ENCODE measurements at regions not wholly inside any gene's neighbourhood (a gene's known extent, or its start where the extent isn't known, plus 50 kb on each side); places are given as distances from the start of the nearest gene placed in this dataset.

GRCh38 chr9:30075451-30076199, 2308.8 kb upstream of the ACO1 start:
- DNase-seq: no peak
- no TSS peak for BruUV-seq (replicated peaks)
- no peaks in the 10 kb centered on the region for H3K4me1 ChIP-seq
- no peaks in the 10 kb centered on the region for H3K27me3 ChIP-seq (replicated peaks; ENCODE audit: control insufficient read depth, insufficient read depth, low read length)
- TF ChIP-seq, protein P1, sequence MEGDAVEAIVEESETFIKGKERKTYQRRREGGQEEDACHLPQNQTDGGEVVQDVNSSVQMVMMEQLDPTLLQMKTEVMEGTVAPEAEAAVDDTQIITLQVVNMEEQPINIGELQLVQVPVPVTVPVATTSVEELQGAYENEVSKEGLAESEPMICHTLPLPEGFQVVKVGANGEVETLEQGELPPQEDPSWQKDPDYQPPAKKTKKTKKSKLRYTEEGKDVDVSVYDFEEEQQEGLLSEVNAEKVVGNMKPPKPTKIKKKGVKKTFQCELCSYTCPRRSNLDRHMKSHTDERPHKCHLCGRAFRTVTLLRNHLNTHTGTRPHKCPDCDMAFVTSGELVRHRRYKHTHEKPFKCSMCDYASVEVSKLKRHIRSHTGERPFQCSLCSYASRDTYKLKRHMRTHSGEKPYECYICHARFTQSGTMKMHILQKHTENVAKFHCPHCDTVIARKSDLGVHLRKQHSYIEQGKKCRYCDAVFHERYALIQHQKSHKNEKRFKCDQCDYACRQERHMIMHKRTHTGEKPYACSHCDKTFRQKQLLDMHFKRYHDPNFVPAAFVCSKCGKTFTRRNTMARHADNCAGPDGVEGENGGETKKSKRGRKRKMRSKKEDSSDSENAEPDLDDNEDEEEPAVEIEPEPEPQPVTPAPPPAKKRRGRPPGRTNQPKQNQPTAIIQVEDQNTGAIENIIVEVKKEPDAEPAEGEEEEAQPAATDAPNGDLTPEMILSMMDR (IDR thresholded peaks at IDR 0.05; ENCODE audit: insufficient read depth in 1 of 2, low read depth in 1 of 2, low read length in 1 of 2, severe bottlenecking in 1 of 2, unreplicated experiment in 1 of 2): no peak
- Mint-ChIP-seq H3K4me1 (ENCODE audit: low read depth, unreplicated experiment) (no peaks in the 10 kb centered on the region), H3K36me3 (ENCODE audit: insufficient read depth, unreplicated experiment) (no peaks in the 10 kb centered on the region), H3K4me3 (ENCODE audit: unreplicated experiment) (no peak overlapping the region), H3K27me3 (ENCODE audit: insufficient read depth, unreplicated experiment) (peaks cover 7% of the 10 kb centered on the region), H3K9me3 (ENCODE audit: unreplicated experiment) (peaks cover 11% of the 10 kb centered on the region), H3K27ac (ENCODE audit: unreplicated experiment) (no peak overlapping the region)
- CTCF ChIA-PET: no interaction called here
- no peaks in the 10 kb centered on the region for H3K36me3 ChIP-seq (ENCODE audit: control insufficient read depth, insufficient read depth, low read length)
- POLR2A ChIA-PET: no interaction called here
- H3K9me3 ChIP-seq: no peaks in the 10 kb centered on the region; the same call in 1 of the 2 replicates
- intact Hi-C loops (cut with micrococcal nuclease; ENCODE audit: unreplicated experiment): no loop called here
- H3K4me3 ChIP-seq (ENCODE audit: low read depth, low read length): no peak overlapping the region

DNA sequence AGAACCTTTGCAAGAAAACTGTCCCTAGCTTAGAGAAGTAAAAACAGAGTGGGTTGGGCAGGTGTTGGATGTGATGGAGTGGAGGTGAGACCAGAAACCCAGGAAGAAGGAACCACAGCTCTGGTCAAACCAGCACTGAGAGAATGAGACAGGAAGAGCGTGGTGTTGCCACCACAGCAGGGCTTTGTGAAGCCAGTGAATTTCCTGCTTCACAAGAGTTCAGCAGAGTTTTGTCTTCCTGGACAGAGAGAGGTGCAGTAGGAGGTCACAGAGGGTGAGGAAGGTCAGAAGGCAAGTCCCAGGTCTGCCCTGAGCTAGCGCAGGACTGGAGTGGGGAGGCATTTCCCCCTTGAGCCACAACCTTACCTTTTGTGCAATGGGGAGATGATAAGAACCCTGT, 2306.2 kb upstream of the ACO1 start:
- Histone ChIP-seq H3K9me3 (no peaks in the 10 kb centered on the region; the same call in 1 of the 2 replicates), H3K27me3 (replicated peaks; ENCODE audit: control insufficient read depth, insufficient read depth, low read length) (no peaks in the 10 kb centered on the region), H3K4me3 (ENCODE audit: low read depth, low read length) (no peak overlapping the region), H3K4me1 (no peaks in the 10 kb centered on the region), H3K36me3 (ENCODE audit: control insufficient read depth, insufficient read depth, low read length) (no peaks in the 10 kb centered on the region)
- TF ChIP-seq, protein P1 (IDR thresholded peaks at IDR 0.05; ENCODE audit: insufficient read depth in 1 of 2, low read depth in 1 of 2, low read length in 1 of 2, severe bottlenecking in 1 of 2, unreplicated experiment in 1 of 2): no peak
- no peak overlapping the region for H3K27ac Mint-ChIP-seq (ENCODE audit: unreplicated experiment)
- no peaks in the 10 kb centered on the region for H3K4me1 Mint-ChIP-seq (ENCODE audit: low read depth, unreplicated experiment)
- CTCF ChIA-PET: no interaction called here
- H3K27me3 Mint-ChIP-seq (ENCODE audit: insufficient read depth, unreplicated experiment): no peaks in the 10 kb centered on the region
- no peak overlapping the region for H3K4me3 Mint-ChIP-seq (ENCODE audit: unreplicated experiment)
- no TSS peak for BruUV-seq (replicated peaks)
- intact Hi-C loops (cut with micrococcal nuclease; ENCODE audit: unreplicated experiment): no loop called here
- POLR2A ChIA-PET: no interaction called here
- no peak for DNase-seq
- peaks cover 11% of the 10 kb centered on the region for H3K9me3 Mint-ChIP-seq (ENCODE audit: unreplicated experiment)
- H3K36me3 Mint-ChIP-seq (ENCODE audit: insufficient read depth, unreplicated experiment): no peaks in the 10 kb centered on the region

- no peaks in the 10 kb centered on the region for H3K4me1 ChIP-seq
- no peaks in the 10 kb centered on the region for H3K27me3 ChIP-seq (replicated peaks; ENCODE audit: control insufficient read depth, insufficient read depth, low read length)
- Mint-ChIP-seq H3K4me3 (ENCODE audit: unreplicated experiment) (no peak overlapping the region), H3K4me1 (ENCODE audit: low read depth, unreplicated experiment) (no peaks in the 10 kb centered on the region), H3K36me3 (ENCODE audit: insufficient read depth, unreplicated experiment) (no peaks in the 10 kb centered on the region), H3K9me3 (ENCODE audit: unreplicated experiment) (no peaks in the 10 kb centered on the region), H3K27me3 (ENCODE audit: insufficient read depth, unreplicated experiment) (no peaks in the 10 kb centered on the region), H3K27ac (ENCODE audit: unreplicated experiment) (no peak overlapping the region)
- H3K9me3 ChIP-seq: no peaks in the 10 kb centered on the region
- no peaks in the 10 kb centered on the region for H3K36me3 ChIP-seq (ENCODE audit: control insufficient read depth, insufficient read depth, low read length)
- intact Hi-C loops (cut with micrococcal nuclease; ENCODE audit: unreplicated experiment): no loop called here
- ChIA-PET POLR2A (no interaction called here), CTCF (no interaction called here)
- DNase-seq: no peak
- BruUV-seq (replicated peaks): no TSS peak
- H3K4me3 ChIP-seq (ENCODE audit: low read depth, low read length): no peak overlapping the region
- TF ChIP-seq, protein P1 (IDR thresholded peaks at IDR 0.05; ENCODE audit: insufficient read depth in 1 of 2, low read depth in 1 of 2, low read length in 1 of 2, severe bottlenecking in 1 of 2, unreplicated experiment in 1 of 2): no peak
Observed at GRCh38 chr9:30089428-30089827, 2295.0 kb upstream of the ACO1 start.
